GM21390 (cell line): ENCODE measurements at regions not wholly inside any gene's neighbourhood (a gene's known extent, or its start where the extent isn't known, plus 50 kb on each side); places are given as distances from the start of the nearest gene placed in this dataset.
"Not testable (repeated sequence)": the region's sequence is repeated elsewhere in the genome, so short reads cannot be mapped to it uniquely, and the experiment has no call there.

Source experiments
- ATAC-seq: cut with Tn5 transposase; IDR thresholded peaks from one replicate; pipeline ENCODE4 v1.9.1; 2021; ENCODE audit not compliant: unreplicated experiment

DNA sequence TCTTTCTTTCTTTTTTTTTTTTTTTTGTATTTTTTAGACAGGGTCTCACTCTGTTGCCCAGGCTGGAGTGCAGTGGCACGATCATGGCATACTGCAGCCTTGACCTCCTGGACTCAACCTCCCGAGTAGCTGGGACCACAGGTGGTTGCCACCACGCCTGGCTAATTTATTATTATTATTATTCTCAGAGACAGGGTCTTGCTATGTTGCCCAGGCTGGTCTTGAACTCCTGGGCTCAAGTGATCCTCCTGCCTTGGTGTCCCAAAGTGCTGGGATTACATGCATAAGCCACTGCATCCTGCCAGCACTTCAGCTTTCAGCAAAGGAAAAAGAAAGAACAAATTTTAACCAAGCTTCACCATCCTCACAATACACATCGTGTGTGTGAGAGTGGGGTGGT lies 97.9 kb upstream of the SERBP1 start:
- ATAC-seq: no peak

DNA sequence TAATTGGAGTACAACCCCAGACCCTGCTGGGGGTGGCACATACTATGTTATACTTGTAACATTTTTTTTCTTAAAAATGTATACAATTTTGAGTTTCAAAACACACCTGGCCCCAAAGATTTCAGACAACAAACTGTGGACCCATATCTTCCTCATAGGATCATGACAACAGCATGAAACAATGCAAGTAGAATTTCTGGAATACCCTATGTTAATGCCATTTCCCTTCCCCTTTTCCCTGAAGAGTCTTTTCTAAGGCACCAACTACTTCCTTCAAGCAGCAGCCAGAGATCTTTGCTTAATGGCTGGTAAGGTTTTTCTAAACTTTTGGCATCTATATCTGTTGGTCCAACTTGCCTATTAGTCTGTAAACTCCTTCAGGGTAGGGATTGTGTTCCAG lies 99.9 kb upstream of the SERBP1 start:
- ATAC-seq: no peak

DNA sequence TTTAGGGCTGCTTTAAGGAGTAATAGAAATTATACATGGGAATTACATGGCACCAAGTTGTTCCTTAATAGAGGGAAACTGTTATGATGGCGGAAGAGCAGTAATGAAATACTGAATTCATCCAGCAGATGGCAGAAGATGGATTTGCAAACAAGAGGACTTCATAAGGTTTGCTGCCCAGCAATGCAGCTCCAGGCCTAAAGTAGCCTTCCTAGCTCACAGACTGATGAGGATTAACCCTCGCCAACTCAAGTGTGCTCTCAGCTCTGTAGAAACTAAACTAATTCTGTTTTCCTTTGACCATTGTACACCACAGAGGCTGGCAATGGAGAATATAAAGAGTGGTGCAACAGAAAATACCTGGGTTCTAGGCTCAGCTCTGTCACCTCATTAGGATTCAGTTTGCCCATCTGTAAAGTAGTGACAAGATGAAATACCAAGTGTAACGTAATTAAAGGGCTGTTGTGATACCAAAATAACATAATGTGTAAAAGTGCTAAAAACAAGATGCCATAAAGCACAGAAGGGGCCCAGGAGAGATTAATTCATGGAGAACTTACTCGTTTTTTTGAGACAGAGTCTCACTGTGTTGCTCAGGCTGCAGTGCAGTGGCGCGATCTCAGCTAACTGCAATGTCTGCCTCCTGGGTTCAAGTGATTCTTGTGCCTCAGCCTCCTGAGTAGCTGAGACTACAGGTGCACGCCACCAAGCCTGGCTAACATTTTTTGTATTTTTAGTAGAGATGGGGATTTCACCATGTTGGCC lies 102.4 kb upstream of the SERBP1 start:
- peak; percentile 66 for ATAC-seq

DNA sequence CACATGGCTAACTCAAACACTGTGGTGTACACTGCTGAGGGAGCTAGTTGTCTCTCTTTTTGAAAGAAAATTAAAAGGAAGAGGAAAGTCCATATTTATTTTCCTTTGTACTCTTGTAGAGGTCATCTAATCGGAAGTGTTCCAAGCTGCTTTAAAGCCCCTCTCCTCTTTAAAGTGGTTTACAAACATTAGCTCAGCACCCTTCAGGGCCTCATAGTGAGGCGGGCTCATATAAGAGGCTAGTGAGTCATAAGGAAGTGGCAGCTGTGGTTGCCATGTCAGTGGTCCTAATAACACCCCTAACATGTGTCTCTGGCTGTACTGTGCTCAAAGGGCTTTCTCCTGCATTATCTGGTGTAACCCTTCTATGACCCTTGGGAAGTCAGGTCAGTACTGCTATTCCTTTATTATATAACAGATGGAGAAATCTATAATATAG lies 104.4 kb upstream of the SERBP1 start:
- ATAC-seq: no peak

DNA sequence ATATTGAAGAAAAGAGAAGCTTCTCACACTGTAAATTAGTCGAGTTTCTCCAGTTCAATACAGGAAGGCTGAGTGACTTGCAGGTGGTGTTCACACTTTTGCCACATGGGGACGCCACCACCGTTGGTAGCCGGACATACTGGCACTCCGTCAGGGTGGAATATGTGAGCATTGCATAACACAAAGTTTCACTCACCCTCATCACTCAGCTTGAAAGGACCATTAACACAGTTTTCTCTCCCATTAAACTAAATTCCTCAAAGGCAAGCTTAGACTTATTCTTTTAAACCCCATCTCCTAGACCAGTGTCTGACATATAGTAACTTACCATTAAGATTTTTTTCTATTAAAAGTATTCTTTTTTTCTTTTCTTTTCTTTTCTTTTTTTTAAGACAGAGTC lies 105.3 kb upstream of the SERBP1 start:
- peak; percentile 77 for ATAC-seq

DNA sequence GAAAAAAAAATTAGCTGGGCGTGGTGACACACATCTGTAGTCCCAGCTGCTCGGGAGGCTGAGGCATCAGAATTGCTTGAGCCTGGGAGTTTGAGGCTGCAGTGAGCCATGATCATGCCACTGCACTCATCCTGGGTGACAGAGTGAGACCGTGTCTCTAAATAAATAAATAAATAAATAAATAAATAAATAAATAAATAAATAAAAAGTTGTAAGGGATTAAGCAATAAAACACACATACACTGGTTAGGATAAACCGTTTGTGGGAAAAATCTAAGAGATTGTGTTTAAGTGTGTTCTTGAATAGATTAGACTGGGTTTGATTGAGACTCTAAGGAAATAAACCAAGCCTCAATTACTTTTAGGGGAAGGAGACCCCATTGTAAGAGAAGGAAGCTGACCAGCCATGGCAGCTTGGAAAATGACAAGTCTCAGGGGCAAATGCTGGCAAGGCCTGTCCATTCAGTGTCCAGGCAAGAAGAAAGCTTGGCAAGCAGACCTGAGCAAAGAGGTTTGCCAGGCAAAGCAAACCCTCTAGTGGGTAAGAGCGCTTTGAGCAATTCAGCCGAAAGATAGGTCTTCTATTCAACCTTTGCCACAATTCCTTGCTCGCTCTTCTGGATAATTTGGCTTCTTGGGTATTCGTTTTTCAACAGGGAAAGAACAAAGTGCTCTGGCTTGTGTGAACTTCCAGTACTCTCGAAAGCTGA lies 106.9 kb upstream of the SERBP1 start:
- ATAC-seq: no peak

DNA sequence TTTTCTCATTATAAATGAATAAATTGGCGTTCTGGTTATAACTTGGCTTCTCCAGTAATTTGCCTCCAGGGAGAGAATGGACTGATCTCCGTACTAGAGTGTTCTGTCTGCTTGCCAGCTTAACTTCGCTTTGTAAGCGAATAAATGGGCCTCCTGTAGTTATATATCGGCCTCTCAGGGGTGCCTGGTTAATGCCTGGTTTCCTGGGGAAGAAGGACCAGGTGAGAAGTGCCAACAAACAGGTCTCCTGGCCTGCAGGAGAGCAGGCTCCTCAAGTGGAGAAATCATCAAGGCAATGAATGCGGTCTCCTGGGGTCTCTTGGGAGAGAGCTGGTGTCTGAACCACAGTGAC lies 107.4 kb upstream of the SERBP1 start:
- no peak for ATAC-seq

DNA sequence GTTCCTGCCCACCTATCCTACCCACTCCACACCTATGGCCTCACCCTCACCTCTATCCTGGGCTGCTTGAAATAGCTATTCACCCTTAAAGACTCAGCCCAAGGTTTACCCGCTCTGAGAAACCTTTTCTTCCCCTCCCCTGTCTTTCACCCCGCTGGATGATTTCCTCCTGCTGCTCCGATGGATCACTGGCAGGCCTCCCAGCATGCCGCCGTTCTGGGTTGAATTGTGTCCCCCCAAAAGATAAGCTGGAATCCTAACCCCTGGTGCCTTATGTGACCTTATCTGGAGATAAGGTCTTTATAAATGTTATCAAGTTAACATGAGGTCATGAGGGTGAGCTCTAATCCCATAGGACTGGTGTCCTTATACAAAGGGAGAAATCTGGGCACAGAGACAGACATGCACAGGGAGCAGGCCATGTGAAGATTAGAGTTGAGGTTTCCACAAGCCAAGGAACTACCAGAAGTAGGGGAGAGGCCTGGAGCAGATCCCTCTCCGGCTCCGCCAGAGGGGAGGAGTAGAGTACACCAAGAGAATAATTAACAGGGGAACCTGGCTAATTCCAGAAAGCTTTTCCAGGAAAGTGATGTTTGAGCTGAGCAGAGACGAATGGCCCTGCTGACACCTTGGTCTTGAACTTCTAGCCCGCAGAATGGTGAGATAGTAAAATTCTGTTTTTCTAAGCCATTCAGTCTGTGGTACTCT lies 110.0 kb upstream of the SERBP1 start:
- no peak for ATAC-seq

DNA sequence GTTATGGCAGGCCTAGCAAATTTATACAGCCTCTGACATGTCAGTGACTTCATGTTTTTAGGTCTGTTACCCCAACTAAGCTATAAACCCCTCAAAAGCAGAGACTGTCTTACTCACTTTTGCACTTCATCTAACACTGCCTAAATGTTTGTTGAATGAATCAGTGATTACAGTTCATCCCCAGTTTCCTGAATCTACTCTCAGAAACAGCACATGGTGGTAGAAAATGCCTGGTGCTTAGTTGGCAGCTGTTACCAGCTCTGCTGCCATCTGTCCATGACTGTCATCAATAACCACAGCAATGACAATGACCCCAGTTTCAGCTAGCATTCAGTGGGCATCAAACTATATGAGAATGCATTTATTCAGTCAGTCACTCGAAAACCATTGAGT lies 110.5 kb upstream of the SERBP1 start:
- no peak for ATAC-seq

DNA sequence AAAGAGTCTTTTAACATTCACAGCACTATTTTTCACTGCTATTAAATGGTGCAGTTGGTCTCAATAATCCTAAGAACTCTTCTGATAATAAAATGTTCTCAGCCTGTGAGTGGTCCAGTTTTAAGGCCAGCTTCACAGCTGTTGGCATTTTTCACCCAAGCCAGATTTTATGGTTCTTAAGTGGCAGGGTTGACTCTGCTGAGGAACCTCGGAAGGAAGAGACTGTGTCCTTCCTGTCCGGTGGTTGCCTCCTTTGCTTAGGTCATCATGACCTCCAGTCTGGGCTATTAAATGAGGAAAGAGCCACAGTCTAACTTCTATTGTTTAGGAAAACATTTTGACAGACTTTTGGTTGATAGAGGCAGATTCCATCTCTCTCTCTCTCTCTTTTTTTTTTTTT lies 112.5 kb upstream of the SERBP1 start:
- no peak for ATAC-seq

DNA sequence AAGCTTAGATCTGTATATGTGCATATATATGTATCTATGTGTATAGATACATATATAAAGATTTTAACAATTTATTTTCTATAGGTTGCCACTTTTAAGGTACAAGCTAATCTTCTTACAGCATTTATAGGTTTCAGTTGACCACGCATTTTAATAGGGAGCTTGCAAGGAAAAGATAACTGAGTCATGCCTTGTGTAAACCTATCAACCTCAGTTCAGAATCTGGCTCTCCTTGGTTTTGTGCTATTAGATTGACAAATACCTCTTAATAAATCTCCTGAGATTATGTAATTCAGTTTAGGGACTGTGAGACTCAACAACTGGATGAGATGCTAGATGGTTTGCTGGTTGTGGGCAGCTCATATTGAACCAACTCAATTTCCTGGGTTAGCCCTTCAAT lies 114.7 kb upstream of the SERBP1 start:
- no peak for ATAC-seq

DNA sequence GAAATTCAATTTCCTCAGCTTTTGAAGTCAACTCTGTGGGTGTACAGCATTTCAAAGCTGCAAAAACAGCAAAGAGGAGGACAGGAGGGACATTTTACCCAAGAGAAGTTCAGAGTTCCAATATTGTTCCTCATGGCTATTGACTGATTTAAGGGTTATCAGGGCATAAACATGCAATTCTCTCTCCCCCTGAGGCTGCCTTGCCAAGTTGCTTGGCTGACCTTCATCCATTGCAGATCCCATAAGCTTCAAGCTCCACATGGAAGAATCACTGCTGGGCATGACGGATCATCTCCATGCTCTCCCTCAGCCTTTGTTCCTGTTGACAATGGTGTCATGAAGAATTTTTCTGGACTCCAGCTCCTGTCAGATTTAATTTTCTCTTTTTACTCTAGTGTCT lies 115.2 kb upstream of the SERBP1 start:
- no peak for ATAC-seq

DNA sequence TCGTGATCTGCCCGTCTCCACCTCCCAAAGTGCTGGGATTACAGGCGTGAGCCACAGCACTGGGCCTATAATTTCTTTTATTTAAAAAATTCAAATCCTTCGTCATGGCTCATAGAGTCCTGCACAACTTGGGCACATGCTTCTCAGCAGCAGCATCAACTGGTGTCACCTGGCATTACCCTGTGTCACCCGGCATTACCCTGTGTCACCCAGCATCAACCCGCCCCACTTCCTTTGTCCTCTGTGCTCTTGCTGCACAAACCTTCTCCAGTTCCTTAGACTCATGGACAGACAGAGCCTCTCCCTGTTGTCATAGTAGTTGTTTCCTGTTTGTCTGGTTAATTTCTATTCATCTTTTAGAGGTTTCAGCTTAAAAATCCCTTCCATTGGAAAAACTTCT lies 121.2 kb upstream of the SERBP1 start:
- no peak for ATAC-seq

DNA sequence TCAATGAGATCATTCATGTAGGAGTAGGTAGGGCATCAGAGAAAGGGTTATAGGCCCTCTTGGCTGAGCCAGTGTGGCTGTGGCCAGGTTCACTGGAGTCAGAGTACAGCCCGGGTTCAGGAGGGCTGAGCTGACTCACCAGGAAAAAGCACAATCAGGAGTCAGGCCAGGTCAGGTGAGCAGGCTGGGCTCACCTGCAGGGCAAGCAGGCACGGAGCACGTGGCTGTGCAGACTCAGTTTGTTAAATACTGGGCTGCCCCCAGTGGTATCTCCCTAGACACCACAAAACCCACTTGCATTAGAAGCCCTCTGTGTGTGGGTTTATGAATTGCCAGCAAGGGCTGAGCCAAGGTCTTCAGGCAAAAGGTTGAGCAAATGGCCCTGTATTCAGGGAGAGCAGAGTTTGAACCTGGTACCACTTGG lies 122.1 kb upstream of the SERBP1 start:
- no peak for ATAC-seq

DNA sequence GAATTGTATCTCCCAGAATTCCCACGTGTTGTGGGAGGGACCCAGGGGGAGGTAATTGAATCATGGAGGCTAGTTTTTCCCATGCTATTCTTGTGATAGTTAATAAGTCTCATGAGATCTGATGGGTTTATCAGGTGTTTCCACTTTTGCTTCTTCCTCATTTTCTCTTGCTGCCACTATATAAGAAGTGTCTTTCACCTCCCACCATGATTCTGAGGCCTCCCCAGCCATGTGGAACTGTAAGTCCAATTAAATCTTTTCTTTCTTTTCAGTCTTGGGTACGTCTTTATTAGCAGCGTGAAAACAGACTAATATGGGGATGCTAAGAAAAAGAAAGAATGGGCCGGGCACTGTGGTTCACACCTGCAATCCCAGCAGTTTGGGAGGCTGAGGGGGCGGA lies 124.0 kb upstream of the SERBP1 start:
- ATAC-seq: not testable (repeated sequence)

DNA sequence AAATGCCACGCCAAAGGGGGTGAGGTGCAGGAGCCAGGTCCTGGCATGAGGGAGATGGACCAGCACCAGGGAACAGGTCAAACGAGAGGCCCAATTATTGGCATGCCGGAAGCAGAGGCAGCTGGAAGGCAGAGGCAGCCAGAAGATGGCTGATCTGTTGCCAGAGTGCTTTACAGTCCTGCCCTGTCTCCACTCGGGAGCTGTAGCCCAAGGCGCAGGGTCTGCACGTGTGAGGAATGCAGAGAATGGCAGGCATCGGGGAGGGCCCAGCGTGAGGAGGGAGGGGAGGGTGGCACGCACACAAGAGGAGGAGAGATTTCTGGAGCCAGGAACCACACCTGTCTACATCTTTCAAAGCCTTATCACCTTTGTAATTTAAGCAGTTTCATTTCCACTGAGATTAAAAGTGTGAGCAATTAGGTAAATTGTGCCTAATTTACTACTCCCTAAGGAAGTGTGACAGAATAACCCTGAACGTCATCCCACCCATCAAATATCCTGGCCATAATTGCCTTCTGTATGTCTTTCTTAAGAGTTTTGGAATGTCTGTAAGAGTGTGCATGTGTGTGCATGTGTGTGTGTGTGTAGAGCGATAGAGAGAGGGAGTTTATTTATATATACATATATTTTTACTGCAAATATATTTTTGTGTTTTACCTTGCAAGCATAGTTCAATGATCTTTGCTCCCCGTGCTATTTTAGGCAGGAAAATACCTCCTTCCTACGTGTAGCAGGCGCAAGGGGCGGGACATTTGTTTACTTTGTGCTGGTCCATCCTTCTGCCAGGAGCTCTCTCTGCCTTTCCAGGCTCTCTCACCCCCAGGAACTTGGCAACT lies 125.5 kb upstream of the SERBP1 start:
- ATAC-seq: no peak

DNA sequence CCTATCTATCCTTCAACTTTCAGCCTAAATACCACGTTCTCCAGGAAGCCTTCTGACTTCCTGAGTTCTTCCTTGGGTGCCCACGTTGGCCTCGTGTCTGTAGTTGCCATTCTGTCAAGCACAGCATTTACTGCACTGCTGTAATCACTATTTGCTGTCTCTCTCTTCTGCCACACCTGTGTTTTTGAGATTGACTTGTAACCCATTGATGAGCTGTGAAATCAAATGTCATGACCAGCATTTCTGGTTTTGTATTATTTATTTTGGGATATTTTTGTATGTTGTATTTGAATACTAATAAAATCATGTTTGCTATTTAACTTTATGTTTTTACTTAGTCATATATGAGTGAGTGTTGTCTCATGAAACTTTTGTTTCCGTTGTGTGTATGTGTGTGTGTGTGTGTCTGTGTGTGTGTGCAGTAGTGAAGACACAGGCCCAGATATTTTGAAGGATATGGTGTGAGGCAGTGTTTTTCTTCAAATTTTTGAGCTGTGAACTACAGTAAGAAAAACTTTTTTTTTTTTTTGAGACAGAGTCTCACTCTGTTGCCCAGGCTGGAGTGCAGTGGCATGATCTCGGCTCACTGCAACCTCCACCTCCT lies 126.2 kb upstream of the SERBP1 start:
- ATAC-seq: no peak

DNA sequence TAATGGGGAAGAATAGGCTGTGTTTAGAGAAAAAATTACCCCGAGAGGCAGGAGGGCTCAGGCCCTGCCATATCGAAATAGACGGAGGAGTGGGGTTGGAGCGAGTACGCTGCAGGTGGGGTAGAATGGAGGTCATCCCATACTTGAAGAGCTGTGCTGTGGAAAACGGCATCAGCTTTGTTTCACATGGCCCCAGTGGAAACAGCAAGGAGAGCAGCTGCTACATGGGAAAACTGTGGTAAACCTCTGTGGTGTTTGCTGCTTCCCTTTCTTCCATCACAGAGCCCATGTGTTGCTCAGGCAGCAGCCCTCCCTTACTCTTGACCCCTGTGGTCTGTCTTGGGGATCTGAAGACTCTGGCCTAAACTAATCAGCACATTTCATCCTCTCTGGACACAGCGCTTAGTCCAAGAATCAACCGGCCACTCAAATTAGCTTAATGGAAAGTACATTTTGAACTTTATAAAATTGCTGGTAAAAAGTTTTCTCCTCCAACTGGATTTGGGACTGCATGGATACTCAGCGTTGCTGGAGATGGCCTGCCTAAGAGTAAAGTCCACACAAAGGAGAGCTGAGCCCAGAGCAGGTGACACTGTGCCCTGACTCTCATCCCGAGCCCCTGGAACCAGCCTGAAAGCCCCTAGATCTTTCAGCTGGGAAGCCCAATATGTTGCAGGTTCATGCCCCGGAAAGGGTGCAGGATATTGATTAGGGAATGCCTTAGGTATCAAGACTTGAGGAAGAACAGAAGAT lies 127.1 kb upstream of the GADD45A start:
- no peak for ATAC-seq

DNA sequence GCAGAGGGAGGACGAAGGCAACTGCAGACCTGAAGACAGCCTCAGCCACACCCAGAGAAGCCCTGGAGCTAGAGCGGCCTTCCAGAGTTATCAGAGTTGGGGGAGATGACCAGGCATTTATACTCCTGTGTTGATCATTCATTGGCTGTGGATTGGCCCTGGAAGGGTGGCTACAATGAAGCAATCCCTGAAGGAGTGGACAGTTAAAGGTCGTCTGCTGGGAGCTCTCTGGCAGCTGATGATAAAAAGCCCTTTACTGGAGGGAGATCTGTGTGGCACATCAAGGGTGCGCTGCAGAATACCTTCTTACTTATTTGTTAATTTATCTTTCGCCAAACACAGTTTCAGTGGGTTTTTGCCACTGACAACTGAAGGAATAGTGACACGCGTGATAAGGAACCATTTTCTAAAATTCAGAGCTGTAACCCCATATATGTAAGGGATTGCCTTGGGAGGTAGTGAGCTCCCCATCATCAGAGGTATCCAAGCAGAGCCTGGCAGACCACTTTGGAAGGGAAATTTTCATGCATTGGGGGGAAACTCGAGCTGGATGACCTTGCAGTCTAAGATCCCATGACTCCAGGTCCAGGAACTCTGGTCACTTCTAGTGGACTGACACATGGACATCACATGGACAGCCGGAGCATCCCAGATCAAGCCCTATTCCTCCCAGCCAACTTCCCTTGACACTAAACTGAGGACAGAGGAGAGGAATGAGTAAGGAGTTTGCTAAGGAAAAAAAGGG lies 126.4 kb upstream of the GADD45A start:
- no peak for ATAC-seq
